Ascending aorta (tissue), 2 donors: ENCODE measurements at regions not wholly inside any gene's neighbourhood (a gene's known extent, or its start where the extent isn't known, plus 50 kb on each side); places are given as distances from the start of the nearest gene placed in this dataset.

Source experiments
- DNase-seq, 2 donors: peaks; one replicate each; pipeline ENCODE4 v3.0.0-alpha.2; 2019; ENCODE audit warnings: low spot score in 2 of 2
- H3K27ac ChIP-seq, 2 donors: fragments of 200-600 bp; sonication (generic); one replicate each; pipeline ENCODE4 v1.5.1; 2016 to 2017; ENCODE audit warnings: mild to moderate bottlenecking in 1 of 2
- H3K27me3 ChIP-seq: fragments of 200-600 bp; sonication (generic); one replicate; pipeline ENCODE4 v1.5.1; 2017
- H3K36me3 ChIP-seq, 2 donors: fragments of 200-600 bp; sonication (generic); one replicate each; pipeline ENCODE4 v1.5.1; 2016
- H3K4me1 ChIP-seq, 2 donors: fragments of 200-600 bp; sonication (generic); one replicate each; pipeline ENCODE4 v1.5.1; 2016 to 2017; ENCODE audit warnings: mild to moderate bottlenecking in 1 of 2
- H3K4me3 ChIP-seq, 2 donors: fragments of 200-600 bp; sonication (generic); one replicate each; pipeline ENCODE4 v1.5.1; 2016 to 2017; ENCODE audit warnings: mild to moderate bottlenecking in 1 of 2
- H3K9me3 ChIP-seq, 2 donors: fragments of 200-600 bp; sonication (generic); one replicate each; pipeline ENCODE4 v1.5.1; 2016
- CTCF ChIP-seq, 3 experiments: fragments of 200-600 bp in 2 of 3; fragments of 450-650 bp in 1 of 3; sonication (generic) in 2 of 3; IDR thresholded peaks; one replicate each; pipeline ENCODE4 v1.5.1; 2016 to 2019; ENCODE audit warnings: antibody characterized with exemption in 3 of 3, mild to moderate bottlenecking in 1 of 3, moderate library complexity in 1 of 3
- intact Hi-C: fragments of 100-400 bp; cut with DNase I; formaldehyde crosslinking; loops from one replicate; pipeline ENCODE4 v1.15.1; 2023

- Histone ChIP-seq H3K27me3 (no peaks in the 10 kb centered on the region), H3K4me3 (no peak overlapping the region), H3K4me1 (no peaks in the 10 kb centered on the region), H3K27ac (no peak overlapping the region), H3K36me3 (no peaks in the 10 kb centered on the region), H3K9me3 (no peaks in the 10 kb centered on the region)
- intact Hi-C loops = no loop called here
- no peak for TF ChIP-seq CTCF (IDR thresholded peaks at IDR 0.05)
- DNase-seq = no peak
These were observed 118.2 kb upstream of the ARGLU1 start for GRCh38 chr13:106686163-106686562.

- Histone ChIP-seq H3K27me3 (no peaks in the 10 kb centered on the region), H3K4me3 (no peak overlapping the region), H3K4me1 (no peaks in the 10 kb centered on the region), H3K36me3 (no peaks in the 10 kb centered on the region), H3K9me3 (no peaks in the 10 kb centered on the region), H3K27ac (no peak overlapping the region)
- no peak for TF ChIP-seq CTCF (IDR thresholded peaks at IDR 0.05)
- intact Hi-C loops = loop anchor here (1.0 kb wide), 1 partner anchor 40 kb away; no protein-coding TSS in a partner anchor
- DNase-seq = no peak
These were observed 117.2 kb upstream of the ARGLU1 start for GRCh38 chr13:106685143-106685542.

- TF ChIP-seq CTCF (IDR thresholded peaks at IDR 0.05) = no peak
- H3K27me3 ChIP-seq = no peaks in the 10 kb centered on the region
- H3K4me3 ChIP-seq = no peak overlapping the region
- intact Hi-C loops = no loop called here
- H3K4me1 ChIP-seq = no peaks in the 10 kb centered on the region
- no peak for DNase-seq
- H3K9me3 ChIP-seq = no peaks in the 10 kb centered on the region
- H3K36me3 ChIP-seq = no peaks in the 10 kb centered on the region
- H3K27ac ChIP-seq = no peak overlapping the region
These were observed 116.0 kb upstream of the ARGLU1 start for GRCh38 chr13:106683918-106684317.

- no peaks in the 10 kb centered on the region for H3K36me3 ChIP-seq
- TF ChIP-seq CTCF (IDR thresholded peaks at IDR 0.05) = no peak
- H3K27me3 ChIP-seq = no peaks in the 10 kb centered on the region
- H3K4me3 ChIP-seq = no peak overlapping the region
- H3K27ac ChIP-seq = no peak overlapping the region
- intact Hi-C loops = no loop called here
- no peak for DNase-seq
- H3K4me1 ChIP-seq = no peaks in the 10 kb centered on the region
- H3K9me3 ChIP-seq = no peaks in the 10 kb centered on the region
These were observed 115.2 kb upstream of the ARGLU1 start for GRCh38 chr13:106683179-106683578.

GRCh38 chr13:106681997-106682396 lies 114.1 kb upstream of the ARGLU1 start:
- no peak for DNase-seq
- intact Hi-C loops = no loop called here
- H3K36me3 ChIP-seq = no peaks in the 10 kb centered on the region

More at GRCh38 chr13:106681997-106682396, 114.1 kb upstream of the ARGLU1 start:
- no peak overlapping the region for H3K27ac ChIP-seq
- no peaks in the 10 kb centered on the region for H3K9me3 ChIP-seq
- H3K4me1 ChIP-seq = no peaks in the 10 kb centered on the region
- H3K27me3 ChIP-seq = no peaks in the 10 kb centered on the region
- H3K4me3 ChIP-seq = no peak overlapping the region
- no peak for TF ChIP-seq CTCF (IDR thresholded peaks at IDR 0.05)
